ENCODE measurements at regions not wholly inside any gene's neighbourhood (a gene's known extent, or its start where the extent isn't known, plus 50 kb on each side); places are given as distances from the start of the nearest gene placed in this dataset.

GRCh38 chr5:164482351-164482750 lies 976.9 kb downstream of the MAT2B start:
- TF ChIP-seq CTCF (IDR thresholded peaks at IDR 0.05) (no peak), EZH2 (IDR thresholded peaks at IDR 0.05; ENCODE audit: borderline replicate concordance, insufficient read depth, low read depth, low read length, poor library complexity, severe bottlenecking) (no peak)
